HepG2 (cell line): ENCODE measurements at regions not wholly inside any gene's neighbourhood (a gene's known extent, or its start where the extent isn't known, plus 50 kb on each side); places are given as distances from the start of the nearest gene placed in this dataset.

Experiments
- ATAC-seq: fragments of 200-7000 bp; cut with Tn5 transposase; 3 replicates; pipeline ENCODE4 v1.9.1; 2020; ENCODE audit warnings: mild to moderate bottlenecking, moderate library complexity
- BruUV-seq: library from RNA; stranded (reverse); fragments of 400-500 nt; replicated peaks from 2 replicates; lab custom pipeline; 2021; lab: Mats Ljungman, UMichigan
- CTCF ChIA-PET: fragments of 300-600 bp; formaldehyde crosslinking; extraction: SDS; loops from one replicate; lab custom pipeline; 2021; ENCODE audit warnings: low total read pairs, inconsistent platforms, low intra/inter-chr PET ratio; lab: Yijun Ruan, JAX
- POLR2A ChIA-PET: fragments of 350-600 bp; sonication (Branson Sonifier 250); formaldehyde crosslinking; loops from one replicate; lab custom pipeline; 2020; ENCODE audit warnings: antibody characterized with exemption, inconsistent platforms; lab: Yijun Ruan, JAX
- DNase-seq: peaks from one replicate; pipeline ENCODE4 v3.0.0-alpha.2; 2015; ENCODE audit warnings: low spot score
- FAIRE-seq: peaks from 3 replicates; lab custom pipeline; 2011; peaks lifted over from hg19 to GRCh38; lab: Jason Lieb, UNC
- H2AFZ ChIP-seq: one replicate; pipeline ENCODE4 v1.6.1; 2011; ENCODE audit warnings: low read length, inconsistent platforms
- H3K27ac ChIP-seq: fragments of 300-600 bp; 3 replicates; pipeline ENCODE4 v1.8.0; 2011; ENCODE audit warnings: mixed run types, mild to moderate bottlenecking, mixed read lengths, low read length, inconsistent platforms; ENCODE audit not compliant: insufficient read depth; ENCODE audit errors: extremely low read length
- H3K27me3 ChIP-seq, 2 experiments: fragments of 200-600 bp in 1 of 2; 2 replicates in 1 of 2; 3 replicates in 1 of 2; pipeline versions ENCODE4 v1.6.0 to v1.8.0; 2011; ENCODE audit warnings: low read length in 2 of 2, mild to moderate bottlenecking in 2 of 2, moderate library complexity in 2 of 2, inconsistent platforms in 1 of 2; ENCODE audit not compliant: insufficient read depth in 2 of 2, control insufficient read depth in 1 of 2
- H3K36me3 ChIP-seq, 2 experiments: fragments of 200-600 bp in 1 of 2; replicated peaks in 1 of 2; 2 replicates in 1 of 2; 3 replicates in 1 of 2; pipeline versions ENCODE4 v1.5.1 to v1.8.0; 2011; ENCODE audit warnings: low read length in 2 of 2, inconsistent platforms in 1 of 2; ENCODE audit not compliant: insufficient read depth in 2 of 2, control insufficient read depth in 1 of 2
- H3K4me1 ChIP-seq: 2 replicates; pipeline ENCODE4 v1.5.1; 2012; ENCODE audit warnings: low read length, inconsistent platforms; ENCODE audit not compliant: insufficient read depth
- H3K4me2 ChIP-seq: 2 replicates; pipeline ENCODE4 v1.6.0; 2011; ENCODE audit warnings: low read depth, low read length, inconsistent platforms
- H3K4me3 ChIP-seq, 3 experiments: fragments of 200-600 bp in 1 of 3; sonication (generic), shearing (Covaris generic) in 1 of 3; replicated peaks in 1 of 3; 2 replicates each; pipeline ENCODE4 v1.5.1; 2011 to 2016; ENCODE audit warnings: low read length in 3 of 3, inconsistent platforms in 2 of 3, low read depth in 2 of 3, mild to moderate bottlenecking in 2 of 3, control low read depth in 1 of 3, mixed read lengths in 1 of 3; ENCODE audit not compliant: insufficient read depth in 1 of 3
- H3K79me2 ChIP-seq: one replicate; pipeline ENCODE4 v1.6.1; 2011; ENCODE audit warnings: low read length, inconsistent platforms; ENCODE audit not compliant: insufficient read depth
- H3K9ac ChIP-seq: 2 replicates; pipeline ENCODE4 v1.6.0; 2011; ENCODE audit warnings: mild to moderate bottlenecking, low read depth, low read length, inconsistent platforms; ENCODE audit not compliant: insufficient read depth
- H3K9me3 ChIP-seq: 2 replicates; pipeline ENCODE4 v1.5.1; 2012; ENCODE audit warnings: mild to moderate bottlenecking, low read length
- H4K20me1 ChIP-seq: 2 replicates; pipeline ENCODE4 v1.6.0; 2011; ENCODE audit warnings: inconsistent platforms, mild to moderate bottlenecking, low read length, moderate library complexity; ENCODE audit not compliant: insufficient read depth
- HOXA7 ChIP-seq: sonication (generic); formaldehyde crosslinking; IDR thresholded peaks from 2 replicates; pipeline ENCODE4 v1.8.1; 2022; ENCODE audit warnings: mild to moderate bottlenecking, missing genetic modification reagents, moderate library complexity
- WGBS: methylation state at CpG from one replicate; pipeline ENCODE4 v1.1.6; 2017; ENCODE audit warnings: low lambda C conversion rate; 5-methylcytosine and 5-hydroxymethylcytosine counted together
- in situ Hi-C: cut with HindIII; loops from 2 replicates; pipeline ENCODE4 v1.10.0; 2017; ENCODE audit warnings: low pct_unique_long_range_greater_than_20kb; ENCODE audit not compliant: extremely low pct_ligation_motif_present
- intact Hi-C: fragments of 100-400 bp; cut with micrococcal nuclease; formaldehyde crosslinking; loops from one replicate; pipeline ENCODE4 v1.10.0; 2022; ENCODE audit not compliant: unreplicated experiment
- TF ChIP-seq, protein P1 (sequence below): IDR thresholded peaks from 2 replicates; pipeline ENCODE4 v1.6.1; 2016; ENCODE audit warnings: low read depth, missing genetic modification reagents, missing compliant biosample characterization
- TF ChIP-seq, protein P2 (sequence below): sonication (generic); formaldehyde crosslinking; IDR thresholded peaks from 2 replicates; pipeline ENCODE4 v1.4.0; 2020; ENCODE audit warnings: missing genetic modification reagents
- TF ChIP-seq, protein P3 (sequence below): sonication (generic); formaldehyde crosslinking; IDR thresholded peaks from 2 replicates; pipeline ENCODE4 v1.5.0; 2020; ENCODE audit warnings: mild to moderate bottlenecking, missing genetic modification reagents, borderline replicate concordance

DNA sequence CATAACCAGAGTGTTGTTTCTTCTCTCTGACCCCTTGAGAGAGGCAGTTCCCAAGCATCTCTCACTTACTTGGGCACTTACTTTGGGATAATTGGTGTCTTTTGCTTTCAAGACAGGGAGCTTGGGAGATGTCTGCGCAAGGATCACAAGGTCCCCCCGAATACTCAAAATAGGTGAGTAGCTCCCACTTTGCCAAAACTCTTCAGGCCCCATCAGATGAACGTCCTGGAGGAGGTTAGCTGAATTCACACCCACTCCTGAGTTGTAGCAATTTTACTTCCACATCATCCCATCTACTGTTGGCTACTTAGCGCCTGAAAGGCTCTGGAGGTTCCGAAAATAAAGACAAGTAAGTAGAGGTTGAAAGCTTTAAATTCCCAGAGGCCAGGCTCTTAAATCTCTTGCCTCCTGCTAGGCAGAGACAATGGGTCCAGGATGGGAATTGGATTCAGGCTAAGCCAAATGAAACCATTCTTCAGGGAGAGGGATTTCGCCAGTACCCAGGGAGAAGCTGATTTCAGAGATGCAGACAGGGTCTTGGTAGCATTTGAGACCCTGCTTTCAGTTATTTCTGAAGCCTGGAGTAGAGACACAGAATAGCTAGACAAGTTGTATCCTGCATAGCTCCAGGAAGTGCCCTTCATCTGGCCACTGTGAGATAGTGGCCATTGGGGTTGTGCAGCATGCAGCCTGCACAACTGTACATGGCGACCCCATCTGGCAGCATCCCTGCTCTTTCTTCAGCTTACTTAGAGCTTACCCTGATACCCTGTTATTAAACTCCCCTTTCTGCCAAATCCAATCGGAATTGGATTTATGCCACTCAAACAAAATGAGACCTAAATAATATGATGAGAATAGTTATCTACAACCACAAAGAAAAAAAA, 60.1 kb downstream of the BOD1 start (continued):
- TF ChIP-seq, protein P1, sequence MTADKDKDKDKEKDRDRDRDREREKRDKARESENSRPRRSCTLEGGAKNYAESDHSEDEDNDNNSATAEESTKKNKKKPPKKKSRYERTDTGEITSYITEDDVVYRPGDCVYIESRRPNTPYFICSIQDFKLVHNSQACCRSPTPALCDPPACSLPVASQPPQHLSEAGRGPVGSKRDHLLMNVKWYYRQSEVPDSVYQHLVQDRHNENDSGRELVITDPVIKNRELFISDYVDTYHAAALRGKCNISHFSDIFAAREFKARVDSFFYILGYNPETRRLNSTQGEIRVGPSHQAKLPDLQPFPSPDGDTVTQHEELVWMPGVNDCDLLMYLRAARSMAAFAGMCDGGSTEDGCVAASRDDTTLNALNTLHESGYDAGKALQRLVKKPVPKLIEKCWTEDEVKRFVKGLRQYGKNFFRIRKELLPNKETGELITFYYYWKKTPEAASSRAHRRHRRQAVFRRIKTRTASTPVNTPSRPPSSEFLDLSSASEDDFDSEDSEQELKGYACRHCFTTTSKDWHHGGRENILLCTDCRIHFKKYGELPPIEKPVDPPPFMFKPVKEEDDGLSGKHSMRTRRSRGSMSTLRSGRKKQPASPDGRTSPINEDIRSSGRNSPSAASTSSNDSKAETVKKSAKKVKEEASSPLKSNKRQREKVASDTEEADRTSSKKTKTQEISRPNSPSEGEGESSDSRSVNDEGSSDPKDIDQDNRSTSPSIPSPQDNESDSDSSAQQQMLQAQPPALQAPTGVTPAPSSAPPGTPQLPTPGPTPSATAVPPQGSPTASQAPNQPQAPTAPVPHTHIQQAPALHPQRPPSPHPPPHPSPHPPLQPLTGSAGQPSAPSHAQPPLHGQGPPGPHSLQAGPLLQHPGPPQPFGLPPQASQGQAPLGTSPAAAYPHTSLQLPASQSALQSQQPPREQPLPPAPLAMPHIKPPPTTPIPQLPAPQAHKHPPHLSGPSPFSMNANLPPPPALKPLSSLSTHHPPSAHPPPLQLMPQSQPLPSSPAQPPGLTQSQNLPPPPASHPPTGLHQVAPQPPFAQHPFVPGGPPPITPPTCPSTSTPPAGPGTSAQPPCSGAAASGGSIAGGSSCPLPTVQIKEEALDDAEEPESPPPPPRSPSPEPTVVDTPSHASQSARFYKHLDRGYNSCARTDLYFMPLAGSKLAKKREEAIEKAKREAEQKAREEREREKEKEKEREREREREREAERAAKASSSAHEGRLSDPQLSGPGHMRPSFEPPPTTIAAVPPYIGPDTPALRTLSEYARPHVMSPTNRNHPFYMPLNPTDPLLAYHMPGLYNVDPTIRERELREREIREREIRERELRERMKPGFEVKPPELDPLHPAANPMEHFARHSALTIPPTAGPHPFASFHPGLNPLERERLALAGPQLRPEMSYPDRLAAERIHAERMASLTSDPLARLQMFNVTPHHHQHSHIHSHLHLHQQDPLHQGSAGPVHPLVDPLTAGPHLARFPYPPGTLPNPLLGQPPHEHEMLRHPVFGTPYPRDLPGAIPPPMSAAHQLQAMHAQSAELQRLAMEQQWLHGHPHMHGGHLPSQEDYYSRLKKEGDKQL (CRISPR knock-in tag), result no peak
- TF ChIP-seq, protein P2, sequence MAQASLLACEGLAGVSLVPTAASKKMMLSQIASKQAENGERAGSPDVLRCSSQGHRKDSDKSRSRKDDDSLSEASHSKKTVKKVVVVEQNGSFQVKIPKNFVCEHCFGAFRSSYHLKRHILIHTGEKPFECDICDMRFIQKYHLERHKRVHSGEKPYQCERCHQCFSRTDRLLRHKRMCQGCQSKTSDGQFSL (CRISPR knock-in tag), result no peak
- TF ChIP-seq HOXA7 (CRISPR knock-in tag), result no peak
- TF ChIP-seq, all 625 proteins: peak for 0

DNA sequence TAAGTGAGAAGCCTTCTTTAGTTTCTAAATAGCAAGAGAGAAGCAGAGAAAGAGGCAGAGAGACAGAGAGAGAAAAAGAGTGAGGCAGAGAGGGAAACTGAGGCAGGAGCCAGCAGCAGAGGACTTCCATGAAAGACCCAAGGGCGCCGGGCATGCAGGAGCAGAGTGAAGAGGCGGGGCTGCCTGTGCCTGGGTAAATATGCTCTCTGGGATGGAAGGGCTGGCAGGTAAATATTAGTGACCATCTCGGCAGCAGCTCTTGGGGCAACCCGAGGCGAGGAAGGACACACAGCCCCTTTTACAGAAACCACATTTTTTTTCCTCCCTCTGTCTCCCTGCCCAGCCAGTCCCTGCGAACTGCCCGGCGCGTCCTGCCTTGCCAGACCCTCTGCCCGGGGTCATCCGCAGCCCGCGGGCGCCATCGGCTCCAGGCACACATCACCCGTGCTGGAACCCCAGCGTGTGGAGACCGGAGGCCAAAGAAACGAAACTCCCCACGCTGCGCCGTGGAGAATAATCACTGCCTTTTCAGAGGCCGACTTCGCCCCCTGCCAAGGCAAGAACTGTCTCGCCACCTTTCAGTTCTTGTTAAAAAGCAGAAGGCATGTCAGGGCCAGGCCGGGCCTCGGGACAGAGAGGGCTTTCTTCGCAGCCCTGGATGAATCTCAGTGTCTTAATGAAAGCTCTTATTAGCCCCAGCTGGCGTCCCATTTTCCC, 61.3 kb downstream of the BOD1 start:
- Histone ChIP-seq H2AFZ (no peak overlapping the region), H3K79me2 (no peaks in the 10 kb centered on the region), H3K4me3 (peak overlapping the region in 2 of 3 experiments; percentile 25 to 57; a peak in 2 of 6 replicates), H3K4me1 (peaks cover 12% of the 10 kb centered on the region), H3K9me3 (peaks cover 5% of the 10 kb centered on the region; the same call in 1 of the 2 replicates), H3K27ac (no peak overlapping the region), H3K36me3 (no peaks in the 10 kb centered on the region), H4K20me1 (no peaks in the 10 kb centered on the region; the same call in 1 of the 2 replicates), H3K4me2 (peak overlapping the region; percentile 59), H3K27me3 (peaks cover 0 to 53% of the 10 kb centered on the region in 2 experiments), H3K9ac (0 out of 2 replicates have a peak overlapping the region, but pooled peaks have one; percentile 23)
- ChIA-PET CTCF (no interaction called here), POLR2A (no interaction called here)
- 2% methylated on average over 24 of the region's 30 CpGs for WGBS
- DNase-seq (peak; percentile 9), ATAC-seq (peak; percentile 83), FAIRE-seq (no peak)
- BruUV-seq, result no TSS peak
- in situ Hi-C loops (loop anchor here (25.0 kb wide), 1 partner anchor 568 kb away; the partner anchor contains the start of gene ATP6V0E1), intact Hi-C loops (no loop called here)
- TF ChIP-seq, protein P3, sequence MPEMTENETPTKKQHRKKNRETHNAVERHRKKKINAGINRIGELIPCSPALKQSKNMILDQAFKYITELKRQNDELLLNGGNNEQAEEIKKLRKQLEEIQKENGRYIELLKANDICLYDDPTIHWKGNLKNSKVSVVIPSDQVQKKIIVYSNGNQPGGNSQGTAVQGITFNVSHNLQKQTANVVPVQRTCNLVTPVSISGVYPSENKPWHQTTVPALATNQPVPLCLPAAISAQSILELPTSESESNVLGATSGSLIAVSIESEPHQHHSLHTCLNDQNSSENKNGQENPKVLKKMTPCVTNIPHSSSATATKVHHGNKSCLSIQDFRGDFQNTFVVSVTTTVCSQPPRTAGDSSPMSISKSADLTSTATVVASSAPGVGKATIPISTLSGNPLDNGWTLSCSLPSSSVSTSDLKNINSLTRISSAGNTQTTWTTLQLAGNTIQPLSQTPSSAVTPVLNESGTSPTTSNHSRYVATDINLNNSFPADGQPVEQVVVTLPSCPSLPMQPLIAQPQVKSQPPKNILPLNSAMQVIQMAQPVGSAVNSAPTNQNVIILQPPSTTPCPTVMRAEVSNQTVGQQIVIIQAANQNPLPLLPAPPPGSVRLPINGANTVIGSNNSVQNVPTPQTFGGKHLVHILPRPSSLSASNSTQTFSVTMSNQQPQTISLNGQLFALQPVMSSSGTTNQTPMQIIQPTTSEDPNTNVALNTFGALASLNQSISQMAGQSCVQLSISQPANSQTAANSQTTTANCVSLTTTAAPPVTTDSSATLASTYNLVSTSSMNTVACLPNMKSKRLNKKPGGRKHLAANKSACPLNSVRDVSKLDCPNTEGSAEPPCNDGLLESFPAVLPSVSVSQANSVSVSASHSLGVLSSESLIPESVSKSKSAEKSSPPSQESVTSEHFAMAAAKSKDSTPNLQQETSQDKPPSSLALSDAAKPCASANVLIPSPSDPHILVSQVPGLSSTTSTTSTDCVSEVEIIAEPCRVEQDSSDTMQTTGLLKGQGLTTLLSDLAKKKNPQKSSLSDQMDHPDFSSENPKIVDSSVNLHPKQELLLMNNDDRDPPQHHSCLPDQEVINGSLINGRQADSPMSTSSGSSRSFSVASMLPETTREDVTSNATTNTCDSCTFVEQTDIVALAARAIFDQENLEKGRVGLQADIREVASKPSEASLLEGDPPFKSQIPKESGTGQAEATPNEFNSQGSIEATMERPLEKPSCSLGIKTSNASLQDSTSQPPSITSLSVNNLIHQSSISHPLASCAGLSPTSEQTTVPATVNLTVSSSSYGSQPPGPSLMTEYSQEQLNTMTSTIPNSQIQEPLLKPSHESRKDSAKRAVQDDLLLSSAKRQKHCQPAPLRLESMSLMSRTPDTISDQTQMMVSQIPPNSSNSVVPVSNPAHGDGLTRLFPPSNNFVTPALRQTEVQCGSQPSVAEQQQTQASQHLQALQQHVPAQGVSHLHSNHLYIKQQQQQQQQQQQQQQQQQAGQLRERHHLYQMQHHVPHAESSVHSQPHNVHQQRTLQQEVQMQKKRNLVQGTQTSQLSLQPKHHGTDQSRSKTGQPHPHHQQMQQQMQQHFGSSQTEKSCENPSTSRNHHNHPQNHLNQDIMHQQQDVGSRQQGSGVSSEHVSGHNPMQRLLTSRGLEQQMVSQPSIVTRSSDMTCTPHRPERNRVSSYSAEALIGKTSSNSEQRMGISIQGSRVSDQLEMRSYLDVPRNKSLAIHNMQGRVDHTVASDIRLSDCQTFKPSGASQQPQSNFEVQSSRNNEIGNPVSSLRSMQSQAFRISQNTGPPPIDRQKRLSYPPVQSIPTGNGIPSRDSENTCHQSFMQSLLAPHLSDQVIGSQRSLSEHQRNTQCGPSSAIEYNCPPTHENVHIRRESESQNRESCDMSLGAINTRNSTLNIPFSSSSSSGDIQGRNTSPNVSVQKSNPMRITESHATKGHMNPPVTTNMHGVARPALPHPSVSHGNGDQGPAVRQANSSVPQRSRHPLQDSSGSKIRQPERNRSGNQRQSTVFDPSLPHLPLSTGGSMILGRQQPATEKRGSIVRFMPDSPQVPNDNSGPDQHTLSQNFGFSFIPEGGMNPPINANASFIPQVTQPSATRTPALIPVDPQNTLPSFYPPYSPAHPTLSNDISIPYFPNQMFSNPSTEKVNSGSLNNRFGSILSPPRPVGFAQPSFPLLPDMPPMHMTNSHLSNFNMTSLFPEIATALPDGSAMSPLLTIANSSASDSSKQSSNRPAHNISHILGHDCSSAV (CRISPR knock-in tag), result no peak
